Choroid plexus epithelial cell (primary cell): ENCODE measurements at regions not wholly inside any gene's neighbourhood (a gene's known extent, or its start where the extent isn't known, plus 50 kb on each side); places are given as distances from the start of the nearest gene placed in this dataset.

ENCODE experiments used
- DNase-seq: peaks from one replicate; pipeline ENCODE4 v3.0.0-alpha.2; 2010; ENCODE audit warnings: low read depth
- H3K4me3 ChIP-seq: 2 replicates; pipeline ENCODE4 v1.5.1; 2011; ENCODE audit warnings: low read depth, mild to moderate bottlenecking, control low read depth, low read length, moderate library complexity
- CTCF ChIP-seq: conservative IDR thresholded peaks from 2 replicates; pipeline ENCODE4 v1.5.1; 2011; ENCODE audit warnings: low read depth, mild to moderate bottlenecking, control low read depth, inconsistent platforms, low read length, moderate library complexity

GRCh38 chr5:91438871-91439270 lies 55.8 kb upstream of the ARRDC3 start:
- H3K4me3 ChIP-seq: no peak overlapping the region
- TF ChIP-seq CTCF: no peak
- no peak for DNase-seq

- no peak overlapping the region for H3K4me3 ChIP-seq
- DNase-seq: no peak
- no peak for TF ChIP-seq CTCF
Measured at GRCh38 chr5:91436241-91436640, 53.1 kb upstream of the ARRDC3 start.

- DNase-seq: no peak
Measured at GRCh38 chr5:91434348-91434747, 51.2 kb upstream of the ARRDC3 start.

GRCh38 chr5:91433861-91434260 lies 50.7 kb upstream of the ARRDC3 start:
- H3K4me3 ChIP-seq: no peak overlapping the region
- DNase-seq: no peak
- TF ChIP-seq CTCF: no peak

More at GRCh38 chr5:91434348-91434747, 51.2 kb upstream of the ARRDC3 start:
- no peak for TF ChIP-seq CTCF
- no peak overlapping the region for H3K4me3 ChIP-seq
